Activated CD8-positive, alpha-beta memory T cell treated with anti-CD3 and anti-CD28 coated beads for 48 hours (primary cell): ENCODE measurements at regions not wholly inside any gene's neighbourhood (a gene's known extent, or its start where the extent isn't known, plus 50 kb on each side); places are given as distances from the start of the nearest gene placed in this dataset.
"Not testable (repeated sequence)": the region's sequence is repeated elsewhere in the genome, so short reads cannot be mapped to it uniquely, and the experiment has no call there.

Experiments
- DNase-seq, 3 experiments: peaks; one replicate each; pipeline ENCODE4 v3.0.0-alpha.2; 2020; ENCODE audit warnings: low read depth in 2 of 3, low spot score in 2 of 3

GRCh38 chr2:87662316-87663290 lies 85.3 kb upstream of the PLGLB2 start:
- DNase-seq = not testable (repeated sequence)

- not testable (repeated sequence) for DNase-seq
Observed at GRCh38 chr2:87663347-87663746, 84.5 kb upstream of the PLGLB2 start.

GRCh38 chr2:87667027-87667426 lies 80.9 kb upstream of the PLGLB2 start:
- not testable (repeated sequence) for DNase-seq

GRCh38 chr2:87668361-87668760 lies 79.5 kb upstream of the PLGLB2 start:
- not testable (repeated sequence) for DNase-seq

GRCh38 chr2:87669633-87670231 lies 78.2 kb upstream of the PLGLB2 start:
- DNase-seq = not testable (repeated sequence)

GRCh38 chr2:87672404-87672803 lies 75.5 kb upstream of the PLGLB2 start:
- not testable (repeated sequence) for DNase-seq

- DNase-seq = not testable (repeated sequence)
Observed at GRCh38 chr2:87674729-87675128, 73.2 kb upstream of the PLGLB2 start.

GRCh38 chr2:87675487-87675886 lies 72.4 kb upstream of the PLGLB2 start:
- not testable (repeated sequence) for DNase-seq

- not testable (repeated sequence) for DNase-seq
Observed at GRCh38 chr2:87677421-87677923, 70.4 kb upstream of the PLGLB2 start.

- peak in 1 of 3 experiments; percentile 1 for DNase-seq
Observed at GRCh38 chr2:87678742-87679173, 69.1 kb upstream of the PLGLB2 start.

- DNase-seq = not testable (repeated sequence)
Observed at GRCh38 chr2:87679950-87680349, 67.9 kb upstream of the PLGLB2 start.

GRCh38 chr2:87680691-87681090 lies 67.2 kb upstream of the PLGLB2 start:
- not testable (repeated sequence) for DNase-seq

- not testable (repeated sequence) for DNase-seq
Observed at GRCh38 chr2:87683451-87683850, 64.4 kb upstream of the PLGLB2 start.

GRCh38 chr2:87683961-87684360 lies 63.9 kb upstream of the PLGLB2 start:
- not testable (repeated sequence) for DNase-seq

GRCh38 chr2:87685558-87685957 lies 62.3 kb upstream of the PLGLB2 start:
- DNase-seq = not testable (repeated sequence)

GRCh38 chr2:87686873-87687549 lies 60.9 kb upstream of the PLGLB2 start:
- not testable (repeated sequence) for DNase-seq

- not testable (repeated sequence) for DNase-seq
Observed at GRCh38 chr2:87687550-87688270, 60.2 kb upstream of the PLGLB2 start.

- DNase-seq = not testable (repeated sequence)
Observed at GRCh38 chr2:87691899-87692592, 55.8 kb upstream of the PLGLB2 start.

GRCh38 chr2:87692914-87693313 lies 55.0 kb upstream of the PLGLB2 start:
- DNase-seq = not testable (repeated sequence)

GRCh38 chr2:87693882-87694281 lies 54.0 kb upstream of the PLGLB2 start:
- DNase-seq = not testable (repeated sequence)
